ENCODE measurements at regions not wholly inside any gene's neighbourhood (a gene's known extent, or its start where the extent isn't known, plus 50 kb on each side); places are given as distances from the start of the nearest gene placed in this dataset.

DNA sequence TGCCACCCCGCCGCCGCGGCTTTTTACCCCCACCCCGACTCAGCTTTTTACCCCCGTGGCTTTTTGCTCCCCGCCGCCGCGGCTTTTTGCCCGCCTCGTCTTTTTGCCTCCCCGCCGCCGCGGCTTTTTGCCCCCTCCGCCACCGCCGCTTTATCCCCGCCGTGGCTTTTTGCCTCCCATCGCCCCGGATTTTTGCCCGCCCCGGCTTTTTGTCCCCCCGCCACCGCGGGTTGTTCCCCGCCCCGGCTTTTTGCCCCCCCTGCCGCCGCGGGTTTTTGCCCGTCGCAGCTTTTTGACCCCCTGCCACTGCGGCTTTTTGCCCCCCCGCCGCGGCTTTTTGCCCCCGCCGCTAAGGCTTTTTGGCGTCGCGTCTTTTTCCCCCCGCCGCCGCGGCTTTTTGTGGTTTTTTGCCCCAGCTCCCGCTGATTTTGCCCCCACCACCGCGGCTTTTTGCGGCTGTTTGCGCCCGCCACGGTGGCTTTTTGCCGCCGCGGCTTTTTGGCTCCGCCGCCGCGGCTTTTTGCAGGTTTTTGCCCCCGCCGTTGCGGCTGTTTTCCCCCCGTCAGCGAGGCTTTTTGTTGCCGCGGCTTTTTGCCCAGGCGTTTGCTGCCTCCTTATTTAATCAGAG is 597.2 kb downstream of the GOLGA6L6 start:
- TF ChIP-seq POLR2AphosphoS5 (IDR thresholded peaks at IDR 0.05) = no peak
- TF ChIP-seq, protein P1, sequence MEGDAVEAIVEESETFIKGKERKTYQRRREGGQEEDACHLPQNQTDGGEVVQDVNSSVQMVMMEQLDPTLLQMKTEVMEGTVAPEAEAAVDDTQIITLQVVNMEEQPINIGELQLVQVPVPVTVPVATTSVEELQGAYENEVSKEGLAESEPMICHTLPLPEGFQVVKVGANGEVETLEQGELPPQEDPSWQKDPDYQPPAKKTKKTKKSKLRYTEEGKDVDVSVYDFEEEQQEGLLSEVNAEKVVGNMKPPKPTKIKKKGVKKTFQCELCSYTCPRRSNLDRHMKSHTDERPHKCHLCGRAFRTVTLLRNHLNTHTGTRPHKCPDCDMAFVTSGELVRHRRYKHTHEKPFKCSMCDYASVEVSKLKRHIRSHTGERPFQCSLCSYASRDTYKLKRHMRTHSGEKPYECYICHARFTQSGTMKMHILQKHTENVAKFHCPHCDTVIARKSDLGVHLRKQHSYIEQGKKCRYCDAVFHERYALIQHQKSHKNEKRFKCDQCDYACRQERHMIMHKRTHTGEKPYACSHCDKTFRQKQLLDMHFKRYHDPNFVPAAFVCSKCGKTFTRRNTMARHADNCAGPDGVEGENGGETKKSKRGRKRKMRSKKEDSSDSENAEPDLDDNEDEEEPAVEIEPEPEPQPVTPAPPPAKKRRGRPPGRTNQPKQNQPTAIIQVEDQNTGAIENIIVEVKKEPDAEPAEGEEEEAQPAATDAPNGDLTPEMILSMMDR (IDR thresholded peaks at IDR 0.05) = no peak
- TF ChIP-seq POLR2A (IDR thresholded peaks at IDR 0.05) = no peak
